CD4-positive, alpha-beta T cell treated with Interleukin-15 for 4 hours (primary cell): ENCODE measurements at regions not wholly inside any gene's neighbourhood (a gene's known extent, or its start where the extent isn't known, plus 50 kb on each side); places are given as distances from the start of the nearest gene placed in this dataset.
"Not testable (repeated sequence)": the region's sequence is repeated elsewhere in the genome, so short reads cannot be mapped to it uniquely, and the experiment has no call there.

Experiments used
- DNase-seq: peaks from one replicate; pipeline ENCODE4 v3.0.0-alpha.2; 2020; ENCODE audit warnings: low spot score

DNA sequence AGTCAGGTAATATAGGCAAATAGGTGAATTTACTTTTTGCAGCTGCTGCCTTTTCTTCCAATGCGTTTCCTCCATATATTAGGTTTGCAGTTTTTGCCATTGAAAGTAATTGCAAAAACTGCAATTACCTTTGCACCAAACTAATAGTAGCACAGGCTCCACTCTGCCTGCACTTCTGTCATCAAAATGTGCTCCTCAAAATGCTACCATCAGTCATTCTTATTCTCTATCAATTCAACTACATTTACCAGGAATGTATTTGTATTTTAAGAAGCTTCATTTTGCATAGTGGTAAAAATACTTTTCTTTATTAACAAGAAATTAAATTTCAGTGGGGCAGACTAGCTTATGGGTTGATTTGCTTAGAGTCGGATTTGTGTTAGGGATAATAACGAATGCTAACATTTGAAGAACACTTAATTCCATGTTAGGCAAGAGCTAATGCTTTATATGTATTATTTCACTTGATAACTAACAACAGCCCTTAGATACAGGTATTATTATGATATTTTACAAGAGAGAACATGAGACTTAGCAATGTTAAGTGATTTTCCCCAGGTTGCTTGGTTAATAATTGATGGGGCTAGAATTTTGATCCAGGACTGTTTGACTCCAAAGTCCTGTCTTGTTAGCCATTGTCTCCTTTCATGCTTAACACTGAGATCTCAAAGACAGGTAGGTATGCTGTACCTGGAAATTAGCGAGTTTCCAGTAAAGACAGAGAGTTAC, 300.4 kb downstream of the MAN2A1 start:
- no peak for DNase-seq

DNA sequence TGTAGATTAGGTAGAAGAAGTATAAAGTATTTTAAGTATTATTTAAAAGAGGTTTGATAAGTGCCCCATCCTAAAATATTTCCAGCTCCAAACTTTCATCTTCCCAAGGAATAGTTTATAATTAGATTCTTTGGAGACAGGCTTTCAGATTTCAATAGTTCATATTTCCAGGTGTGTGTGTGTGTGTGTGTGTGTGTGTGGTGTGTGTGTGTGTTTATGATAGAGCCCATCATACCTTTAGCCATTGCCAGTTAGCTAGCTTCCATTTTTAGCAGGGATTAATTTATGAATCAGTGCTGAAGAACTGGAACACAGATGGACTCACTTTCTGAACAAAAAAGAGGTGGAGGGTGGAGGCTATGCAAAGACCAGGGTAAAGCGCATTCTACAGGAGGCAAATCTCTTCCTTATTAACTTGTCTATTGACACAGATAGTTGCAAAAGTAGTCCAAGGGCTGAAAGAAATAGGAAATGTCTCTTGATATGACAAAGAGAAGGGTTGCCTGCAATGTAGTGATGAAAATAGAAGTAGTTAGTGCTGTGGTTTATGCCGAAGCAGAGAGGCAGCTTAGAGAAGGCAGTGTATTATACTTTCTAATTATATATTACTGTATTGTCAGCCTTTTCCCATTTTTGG, 301.1 kb downstream of the MAN2A1 start:
- DNase-seq: no peak

DNA sequence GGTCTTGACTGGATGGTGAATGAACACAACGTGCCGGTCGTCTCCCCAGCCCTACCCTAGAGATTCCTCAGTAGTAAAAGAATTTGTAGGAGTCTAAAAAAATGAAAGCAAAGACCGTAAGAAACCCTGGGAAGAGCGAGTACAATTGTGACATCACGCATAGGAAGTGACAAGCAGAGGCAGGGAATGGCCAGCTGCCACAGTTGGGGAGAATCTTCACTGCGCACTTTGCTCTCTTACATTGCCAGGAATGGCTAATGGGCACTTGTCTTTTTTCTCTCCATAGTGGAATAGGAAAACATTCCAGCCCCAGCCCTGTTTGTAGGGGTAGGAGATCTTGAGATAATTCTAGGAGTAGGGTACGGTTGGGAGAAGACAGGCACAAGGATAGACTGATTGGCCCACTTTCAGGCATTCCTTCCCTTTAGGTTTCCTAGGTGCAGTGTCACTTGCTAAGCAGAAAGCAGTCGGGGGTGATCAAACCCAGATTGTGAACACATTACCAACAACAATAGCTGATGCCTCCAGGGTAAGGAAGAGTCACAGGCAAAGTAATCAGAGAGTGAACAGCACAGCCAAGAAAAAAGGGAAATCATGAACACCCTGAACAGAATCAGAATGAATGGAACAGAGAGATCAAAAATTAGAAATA, 302.7 kb downstream of the MAN2A1 start:
- no peak for DNase-seq

- DNase-seq: no peak
These were observed 304.4 kb downstream of the MAN2A1 start for GRCh38 chr5:109994135-109994534.

DNA sequence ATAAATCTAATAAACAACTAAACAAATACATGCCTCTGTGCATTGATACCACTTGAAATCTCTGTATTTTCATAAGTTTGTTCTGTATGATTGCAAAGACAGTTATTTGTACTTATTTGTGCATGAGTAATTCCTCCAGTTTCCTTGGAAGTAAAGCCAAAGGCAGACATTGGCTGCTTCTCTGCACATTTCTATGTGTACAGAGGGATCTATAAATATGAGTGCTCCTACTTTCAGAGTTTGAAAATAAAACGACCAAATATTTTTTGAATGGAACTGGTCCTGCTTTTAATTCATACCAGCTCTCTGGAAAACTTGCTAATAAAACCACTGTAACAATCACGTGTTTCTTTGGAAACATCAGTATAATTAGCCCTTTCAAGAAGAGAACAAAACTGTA, 306.5 kb downstream of the MAN2A1 start:
- no peak for DNase-seq

- DNase-seq: no peak
These were observed 307.4 kb downstream of the MAN2A1 start for GRCh38 chr5:109997161-109997560.

DNA sequence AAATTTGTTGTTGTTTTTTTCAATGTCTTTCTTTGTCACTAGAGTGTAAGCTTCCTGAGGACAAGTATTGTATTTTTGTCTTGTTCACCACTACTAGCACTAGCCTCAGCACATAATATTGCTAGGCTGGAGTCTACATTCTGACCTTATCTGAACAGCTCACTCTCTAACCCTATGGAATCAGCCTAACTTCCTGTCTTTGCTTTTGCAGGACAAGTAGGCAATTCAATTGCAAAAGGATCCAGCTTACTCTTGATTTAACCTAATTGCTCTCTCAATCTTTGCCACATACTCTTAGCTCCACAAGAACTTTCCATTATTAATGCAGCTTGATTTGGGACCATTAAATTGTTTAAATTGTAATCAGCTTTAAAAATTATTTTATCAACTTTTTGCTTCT, 308.5 kb downstream of the MAN2A1 start:
- no peak for DNase-seq

- no peak for DNase-seq
These were observed 309.0 kb downstream of the MAN2A1 start for GRCh38 chr5:109998726-109999125.

DNA sequence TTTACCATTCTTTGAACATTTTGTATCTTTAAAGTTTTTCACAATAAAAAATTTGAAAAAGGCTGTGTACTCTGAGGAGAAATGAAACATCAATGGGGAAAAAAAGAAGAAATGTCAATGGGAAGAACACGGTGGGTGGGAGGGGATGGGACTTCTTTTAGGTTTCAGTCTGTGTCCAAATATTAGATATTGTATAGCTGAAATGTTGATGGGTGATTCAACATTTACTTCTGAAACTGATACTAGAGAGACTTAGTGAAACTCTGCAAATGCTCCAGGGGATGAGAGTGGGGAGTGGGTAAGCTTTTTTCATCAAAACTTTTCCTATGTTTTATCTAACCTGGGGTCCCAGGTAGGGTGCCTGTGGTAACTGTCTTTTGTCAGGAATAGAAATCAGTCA, 311.9 kb downstream of the MAN2A1 start:
- no peak for DNase-seq

DNA sequence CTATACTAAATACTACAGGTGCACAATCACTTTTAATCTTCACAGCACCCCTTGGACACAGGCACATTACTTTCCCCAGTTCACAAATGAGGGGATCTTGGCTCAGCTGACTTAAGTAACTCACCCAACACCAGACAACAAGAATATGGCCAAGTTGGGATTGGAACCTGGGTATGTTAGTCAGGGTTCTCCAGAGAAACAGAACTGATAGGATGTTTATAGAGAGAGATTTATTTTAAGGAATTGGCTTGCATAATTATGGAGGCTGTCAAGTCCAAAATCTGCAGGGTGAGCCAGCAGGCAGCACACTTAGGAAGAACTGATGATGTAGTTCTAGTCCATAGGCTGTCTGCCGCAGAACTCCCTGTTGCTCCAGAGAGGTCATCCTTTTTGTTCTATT, 312.9 kb downstream of the MAN2A1 start:
- DNase-seq: no peak

- not testable (repeated sequence) for DNase-seq
These were observed 316.3 kb downstream of the MAN2A1 start for GRCh38 chr5:110005907-110006562.

DNA sequence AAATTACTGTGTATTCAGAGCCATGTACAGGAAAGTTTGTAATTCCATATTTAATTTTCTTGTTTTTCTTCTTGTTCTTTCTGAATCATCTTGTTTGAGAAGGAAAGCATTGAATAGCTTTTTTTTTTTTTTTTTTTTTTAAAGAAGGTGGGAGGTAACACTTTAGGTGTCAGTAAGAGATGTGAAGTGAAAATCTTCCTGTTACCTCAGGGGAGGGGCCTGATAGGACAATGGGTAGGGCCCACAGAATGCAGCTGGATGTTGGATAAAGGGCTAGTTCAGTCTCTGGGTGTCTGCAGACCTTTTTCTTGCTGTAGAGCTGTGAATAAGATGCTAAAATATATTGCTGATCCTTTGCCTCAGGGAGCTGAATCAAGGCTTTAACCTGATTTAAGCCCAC, 317.4 kb downstream of the MAN2A1 start:
- no peak for DNase-seq

- DNase-seq: no peak
These were observed 318.4 kb downstream of the MAN2A1 start for GRCh38 chr5:110008131-110008530.

- no peak for DNase-seq
These were observed 322.4 kb downstream of the MAN2A1 start for GRCh38 chr5:110012145-110012544.

DNA sequence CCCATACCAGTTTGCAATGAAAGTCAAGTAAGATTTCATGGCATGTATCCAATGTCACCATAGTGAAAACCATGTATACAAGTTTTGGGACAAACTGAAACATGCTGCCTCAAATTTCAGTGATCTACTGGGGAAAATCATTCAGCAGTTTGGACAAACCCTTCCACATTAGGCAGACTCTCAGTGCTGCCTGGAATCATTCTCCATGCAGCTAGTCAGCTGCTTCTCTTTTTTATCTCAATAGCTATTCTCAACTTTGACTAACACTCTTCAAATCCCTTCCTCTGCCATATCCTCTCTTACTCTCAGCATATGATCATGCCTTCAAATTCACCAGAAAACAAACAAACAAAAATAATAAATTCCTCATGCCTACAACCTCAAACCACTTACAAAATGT, 323.3 kb downstream of the MAN2A1 start:
- no peak for DNase-seq

GRCh38 chr5:110017854-110018253, 328.1 kb downstream of the MAN2A1 start:
- no peak for DNase-seq

DNA sequence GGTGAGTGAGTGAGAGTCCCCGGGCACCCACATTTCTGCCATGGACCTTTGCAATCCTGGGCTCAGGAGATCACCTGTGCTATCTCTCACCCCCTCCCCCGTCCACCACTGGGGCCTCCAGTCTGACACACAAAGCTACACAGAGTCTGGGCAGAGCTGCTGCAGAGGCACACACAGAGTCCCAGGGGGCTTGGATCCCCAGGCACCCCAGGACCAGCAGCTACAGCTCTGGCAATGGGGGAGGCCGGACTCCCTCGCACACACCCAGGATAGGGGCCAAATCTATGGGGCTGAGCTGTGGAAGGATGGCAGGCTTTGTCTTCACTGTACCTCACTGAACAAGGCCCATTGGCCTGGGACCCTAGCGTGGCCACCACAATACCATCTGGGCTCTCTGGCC, 328.8 kb downstream of the MAN2A1 start:
- no peak for DNase-seq

GRCh38 chr5:110019119-110019518, 329.4 kb downstream of the MAN2A1 start:
- DNase-seq: no peak

DNA sequence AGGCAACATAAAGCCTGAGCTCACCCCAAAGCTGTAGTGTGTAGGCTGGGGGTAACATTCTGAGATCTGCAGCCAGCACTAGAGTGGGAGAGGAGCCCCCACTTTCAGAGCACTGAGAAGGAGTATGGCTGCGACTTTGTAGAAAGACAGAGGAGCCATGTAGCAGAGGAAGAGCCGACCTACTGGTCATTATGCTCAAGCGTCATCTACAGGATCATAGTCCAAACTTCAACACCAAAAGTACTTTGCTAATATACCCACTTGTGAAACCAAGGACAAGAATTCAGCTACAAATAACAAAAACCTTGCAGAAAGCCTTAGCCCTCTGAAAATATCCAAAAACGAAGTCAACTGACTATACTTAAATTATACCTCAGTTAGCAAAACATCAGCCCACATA, 330.1 kb downstream of the MAN2A1 start:
- DNase-seq: no peak

GRCh38 chr5:110021251-110021650, 331.5 kb downstream of the MAN2A1 start:
- DNase-seq: no peak

DNA sequence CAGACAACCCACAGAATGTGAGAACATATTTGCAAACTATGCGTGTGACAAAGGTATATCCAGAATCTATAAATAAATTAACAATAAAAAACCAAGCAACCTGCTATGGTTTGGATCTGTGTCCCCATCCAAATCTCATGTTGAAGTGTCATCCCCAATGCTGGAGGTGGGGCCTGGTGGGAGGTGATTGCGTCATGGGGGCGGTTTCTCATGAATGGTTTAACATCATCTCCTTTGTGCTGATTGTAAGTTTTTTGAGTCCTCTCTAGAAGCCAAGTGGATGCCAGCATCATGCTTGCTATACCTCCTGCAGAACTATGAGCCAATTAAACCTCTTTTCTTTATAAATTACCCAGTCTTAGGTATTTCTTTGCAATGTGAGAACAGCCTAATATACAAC, 335.4 kb downstream of the MAN2A1 start:
- DNase-seq: no peak

DNA sequence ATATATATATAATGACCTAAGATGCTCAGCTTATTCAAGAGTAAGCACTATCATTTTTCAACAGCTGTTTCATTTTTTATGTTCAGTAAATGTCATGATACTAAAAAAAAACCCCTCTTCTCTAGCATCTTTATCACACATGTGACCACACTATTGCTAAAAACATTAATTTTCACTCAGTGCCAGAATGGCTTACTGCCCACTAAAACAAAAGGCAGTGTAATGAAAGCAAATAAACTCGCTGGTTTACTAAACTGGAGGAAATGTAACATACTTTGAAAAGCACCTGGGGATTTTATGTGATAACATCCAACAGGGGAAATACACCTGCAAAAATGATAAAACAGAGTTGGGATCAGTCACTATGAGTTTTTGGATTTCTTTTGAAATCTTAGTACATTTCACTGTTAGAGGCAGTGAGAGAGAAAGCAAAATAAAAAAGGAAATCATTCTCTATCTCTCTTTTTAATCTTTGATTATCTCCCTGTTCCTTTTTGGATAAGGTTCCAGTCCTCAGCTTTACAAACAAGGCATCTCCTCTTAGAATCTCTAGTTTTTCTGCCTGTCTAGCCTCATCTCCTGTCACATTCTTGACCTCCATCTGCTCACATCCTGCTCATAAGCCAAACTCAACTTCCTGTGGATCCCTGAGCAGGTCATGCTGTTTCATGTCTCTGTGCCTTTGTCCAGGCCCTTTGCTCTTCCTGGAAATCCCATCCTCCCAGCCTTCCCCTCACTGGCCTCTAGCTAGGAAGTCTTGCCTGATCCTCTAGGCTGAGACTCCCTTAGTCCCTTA, 338.0 kb downstream of the MAN2A1 start:
- DNase-seq: no peak
